ENCODE measurements at regions not wholly inside any gene's neighbourhood (a gene's known extent, or its start where the extent isn't known, plus 50 kb on each side); places are given as distances from the start of the nearest gene placed in this dataset.

- Histone ChIP-seq H3K9ac (ENCODE audit: low read length) (no peak overlapping the region), H3F3A (ENCODE audit: low read length, unreplicated experiment) (no peaks in the 10 kb centered on the region), H2AFZ (ENCODE audit: low read length) (no peak overlapping the region), H3K4me2 (ENCODE audit: low read length) (no peak overlapping the region), H3K4me3 (ENCODE audit: low read length) (no peak overlapping the region), H3K27ac (ENCODE audit: low read length) (no peak overlapping the region), H4K20me1 (ENCODE audit: low read length) (no peaks in the 10 kb centered on the region), H3K9me3 (ENCODE audit: low read length) (no peaks in the 10 kb centered on the region), H3K9me2 (replicated peaks; ENCODE audit: low read length) (no peaks in the 10 kb centered on the region), H3K4me1 (ENCODE audit: insufficient read depth, low read length) (no peaks in the 10 kb centered on the region), H3K27me3 (ENCODE audit: low read length) (peaks cover 35% of the 10 kb centered on the region), H3K79me2 (ENCODE audit: low read length) (no peaks in the 10 kb centered on the region), H3K36me3 (ENCODE audit: low read depth, low read length) (no peaks in the 10 kb centered on the region)
- ATAC-seq (no peak), DNase-seq (no peak)
- CTCF ChIA-PET, result no interaction called here
- no peak for TF ChIP-seq CTCF (conservative IDR thresholded peaks at IDR 0.05; ENCODE audit: low read depth, low read length)
- no peak for TF ChIP-seq EZH2 (IDR thresholded peaks at IDR 0.05; ENCODE audit: low read length, unreplicated experiment)
- no peak for TF ChIP-seq EZH2phosphoT487 (IDR thresholded peaks at IDR 0.05; ENCODE audit: borderline replicate concordance, low read length)
- intact Hi-C loops (cut with micrococcal nuclease), result no loop called here
- POLR2A ChIA-PET (ENCODE audit: unreplicated experiment), result no interaction called here
- no TSS peak for BruUV-seq (replicated peaks)
Observed at GRCh38 chr1:165010418-165011070, 346.0 kb downstream of the LMX1A start.

GRCh38 chr1:165006831-165007230, 349.7 kb downstream of the LMX1A start:
- Histone ChIP-seq H3K27ac (ENCODE audit: low read length) (no peak overlapping the region), H3K4me2 (ENCODE audit: low read length) (no peak overlapping the region), H3K4me3 (ENCODE audit: low read length) (no peak overlapping the region), H4K20me1 (ENCODE audit: low read length) (no peaks in the 10 kb centered on the region), H3K36me3 (ENCODE audit: low read depth, low read length) (no peaks in the 10 kb centered on the region), H3K9ac (ENCODE audit: low read length) (no peak overlapping the region), H3K27me3 (ENCODE audit: low read length) (peaks cover 48% of the 10 kb centered on the region), H3K9me3 (ENCODE audit: low read length) (no peaks in the 10 kb centered on the region), H3K4me1 (ENCODE audit: insufficient read depth, low read length) (no peaks in the 10 kb centered on the region), H3F3A (ENCODE audit: low read length, unreplicated experiment) (no peaks in the 10 kb centered on the region), H3K79me2 (ENCODE audit: low read length) (no peaks in the 10 kb centered on the region), H2AFZ (ENCODE audit: low read length) (no peak overlapping the region), H3K9me2 (replicated peaks; ENCODE audit: low read length) (no peaks in the 10 kb centered on the region; the same call in 1 of the 2 replicates)
- ATAC-seq (no peak), DNase-seq (no peak)
- intact Hi-C loops (cut with micrococcal nuclease), result no loop called here
- ChIA-PET POLR2A (ENCODE audit: unreplicated experiment) (no interaction called here), CTCF (no interaction called here)
- BruUV-seq (replicated peaks), result no TSS peak
- TF ChIP-seq EZH2phosphoT487 (IDR thresholded peaks at IDR 0.05; ENCODE audit: borderline replicate concordance, low read length) (no peak), EZH2 (IDR thresholded peaks at IDR 0.05; ENCODE audit: low read length, unreplicated experiment) (no peak), CTCF (conservative IDR thresholded peaks at IDR 0.05; ENCODE audit: low read depth, low read length) (no peak)

- intact Hi-C loops (cut with micrococcal nuclease), result loop anchor here (10.0 kb wide), 1 partner anchor 64 kb away; no protein-coding TSS in a partner anchor
- no peaks in the 10 kb centered on the region for H3K4me1 ChIP-seq (ENCODE audit: insufficient read depth, low read length)
- H3K79me2 ChIP-seq (ENCODE audit: low read length), result no peaks in the 10 kb centered on the region
- CTCF ChIA-PET, result no interaction called here
- TF ChIP-seq EZH2phosphoT487 (IDR thresholded peaks at IDR 0.05; ENCODE audit: borderline replicate concordance, low read length), result no peak
- BruUV-seq (replicated peaks), result no TSS peak
- no peaks in the 10 kb centered on the region for H3K36me3 ChIP-seq (ENCODE audit: low read depth, low read length)
- POLR2A ChIA-PET (ENCODE audit: unreplicated experiment), result no interaction called here
- no peaks in the 10 kb centered on the region; the same call in 1 of the 2 replicates for H3K9me2 ChIP-seq (replicated peaks; ENCODE audit: low read length)
- H3K9ac ChIP-seq (ENCODE audit: low read length), result no peak overlapping the region
- no peak overlapping the region for H3K4me3 ChIP-seq (ENCODE audit: low read length)
- no peaks in the 10 kb centered on the region for H4K20me1 ChIP-seq (ENCODE audit: low read length)
- no peaks in the 10 kb centered on the region for H3F3A ChIP-seq (ENCODE audit: low read length, unreplicated experiment)
- H3K4me2 ChIP-seq (ENCODE audit: low read length), result no peak overlapping the region
- peaks cover 34% of the 10 kb centered on the region for H3K27me3 ChIP-seq (ENCODE audit: low read length)
- H3K27ac ChIP-seq (ENCODE audit: low read length), result no peak overlapping the region
- DNase-seq (peak; percentile 5), ATAC-seq (no peak)
- H2AFZ ChIP-seq (ENCODE audit: low read length), result no peak overlapping the region
- H3K9me3 ChIP-seq (ENCODE audit: low read length), result no peaks in the 10 kb centered on the region
Observed at GRCh38 chr1:164999146-164999545, 357.4 kb downstream of the LMX1A start.

Measured in PC-3 (cell line).